ENCODE measurements at regions not wholly inside any gene's neighbourhood (a gene's known extent, or its start where the extent isn't known, plus 50 kb on each side); places are given as distances from the start of the nearest gene placed in this dataset.

DNA sequence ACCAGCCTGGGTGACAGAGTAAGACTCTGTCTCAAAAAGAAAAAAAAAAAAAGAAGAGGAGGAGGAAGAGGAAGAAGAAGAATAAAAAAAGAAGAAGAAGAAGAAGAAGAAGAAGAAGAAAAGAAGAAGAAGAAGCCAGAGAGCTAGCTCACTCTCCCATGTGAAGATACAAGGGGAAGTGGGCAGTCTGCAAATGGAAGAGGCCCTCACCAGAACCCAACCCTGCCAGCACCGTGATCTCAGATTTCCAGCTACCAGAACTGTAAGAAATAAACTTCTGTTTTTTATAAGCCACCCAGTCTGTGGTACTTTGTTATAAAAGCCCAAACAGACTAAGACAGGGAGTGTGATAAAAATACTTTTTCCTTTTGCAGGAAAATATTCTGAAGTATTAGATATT lies 130.7 kb downstream of the ETNK1 start:
- no peaks in the 10 kb centered on the region for H3K27me3 ChIP-seq (ENCODE audit: insufficient read depth, low read depth, low read length)
- H3K9ac ChIP-seq (ENCODE audit: low read length): no peak overlapping the region
- no peaks in the 10 kb centered on the region for H3K36me3 ChIP-seq (ENCODE audit: insufficient read depth, low read length)
- H3K9me3 ChIP-seq (ENCODE audit: low read length): no peaks in the 10 kb centered on the region
- no peak overlapping the region for H3K4me2 ChIP-seq (ENCODE audit: low read length)
- H3K79me2 ChIP-seq (replicated peaks; ENCODE audit: insufficient read depth, low read length): no peaks in the 10 kb centered on the region
- no peaks in the 10 kb centered on the region for H4K20me1 ChIP-seq (ENCODE audit: insufficient read depth)
- no peak overlapping the region for H3K27ac ChIP-seq (ENCODE audit: low read length)
- no peak overlapping the region for H2AFZ ChIP-seq (ENCODE audit: low read depth, low read length)
- H3K4me3 ChIP-seq (ENCODE audit: low read length): no peak overlapping the region
- H3F3A ChIP-seq (ENCODE audit: insufficient read depth, low read length, poor library complexity, severe bottlenecking): no peaks in the 10 kb centered on the region
- TF ChIP-seq MXI1 (conservative IDR thresholded peaks at IDR 0.05; ENCODE audit: poor library complexity, severe bottlenecking) (no peak), SMC3 (conservative IDR thresholded peaks at IDR 0.05; ENCODE audit: poor library complexity) (no peak), EP300 (conservative IDR thresholded peaks at IDR 0.05; ENCODE audit: poor library complexity, severe bottlenecking) (no peak)
- TF ChIP-seq, protein P1, sequence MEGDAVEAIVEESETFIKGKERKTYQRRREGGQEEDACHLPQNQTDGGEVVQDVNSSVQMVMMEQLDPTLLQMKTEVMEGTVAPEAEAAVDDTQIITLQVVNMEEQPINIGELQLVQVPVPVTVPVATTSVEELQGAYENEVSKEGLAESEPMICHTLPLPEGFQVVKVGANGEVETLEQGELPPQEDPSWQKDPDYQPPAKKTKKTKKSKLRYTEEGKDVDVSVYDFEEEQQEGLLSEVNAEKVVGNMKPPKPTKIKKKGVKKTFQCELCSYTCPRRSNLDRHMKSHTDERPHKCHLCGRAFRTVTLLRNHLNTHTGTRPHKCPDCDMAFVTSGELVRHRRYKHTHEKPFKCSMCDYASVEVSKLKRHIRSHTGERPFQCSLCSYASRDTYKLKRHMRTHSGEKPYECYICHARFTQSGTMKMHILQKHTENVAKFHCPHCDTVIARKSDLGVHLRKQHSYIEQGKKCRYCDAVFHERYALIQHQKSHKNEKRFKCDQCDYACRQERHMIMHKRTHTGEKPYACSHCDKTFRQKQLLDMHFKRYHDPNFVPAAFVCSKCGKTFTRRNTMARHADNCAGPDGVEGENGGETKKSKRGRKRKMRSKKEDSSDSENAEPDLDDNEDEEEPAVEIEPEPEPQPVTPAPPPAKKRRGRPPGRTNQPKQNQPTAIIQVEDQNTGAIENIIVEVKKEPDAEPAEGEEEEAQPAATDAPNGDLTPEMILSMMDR (IDR thresholded peaks at IDR 0.05; ENCODE audit: poor library complexity, severe bottlenecking): no peak
- no peaks in the 10 kb centered on the region for H3K9me2 ChIP-seq (ENCODE audit: insufficient read depth, low read length)

DNA sequence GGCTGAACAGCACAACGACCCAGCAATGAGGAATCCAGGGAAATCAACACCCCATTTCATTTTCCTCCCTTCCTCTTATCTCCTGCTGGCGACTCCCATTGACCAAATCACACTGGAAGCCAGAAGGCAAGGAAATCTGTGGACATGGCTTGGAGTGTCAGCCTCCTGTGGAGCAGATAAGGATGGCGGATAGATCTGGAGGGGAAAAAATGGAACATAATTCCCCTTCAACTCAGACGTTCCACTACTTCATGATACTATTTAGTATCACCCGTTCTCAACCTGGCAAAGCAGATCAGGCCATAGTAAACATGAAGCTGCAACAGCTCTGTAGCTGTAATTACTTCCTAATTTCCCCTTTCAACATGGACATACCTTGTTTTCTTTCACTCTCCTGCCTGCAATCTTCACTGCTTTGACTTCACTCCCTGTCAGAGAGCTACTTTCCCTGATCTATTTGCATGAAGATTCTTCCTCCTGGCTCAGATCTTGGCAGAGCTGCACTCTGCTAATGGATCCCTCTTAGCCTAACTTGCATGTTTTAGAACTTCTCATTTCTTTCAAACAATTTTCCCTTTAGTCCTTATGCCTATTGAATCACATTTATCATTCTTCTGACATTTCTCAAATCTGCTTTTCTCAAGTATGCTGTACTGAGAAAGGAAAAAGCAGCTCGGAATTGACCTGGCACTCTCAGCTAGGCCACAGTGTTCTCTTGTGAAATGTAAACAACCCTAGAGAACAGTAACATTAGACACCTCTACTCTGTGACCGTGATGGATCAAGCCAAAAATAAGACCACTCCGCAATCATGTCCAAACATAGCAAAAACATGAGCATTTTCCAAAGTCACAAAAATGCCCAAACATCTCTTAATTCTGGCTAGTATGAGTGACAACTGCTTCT lies 135.1 kb downstream of the ETNK1 start:
- no peak overlapping the region for H3K4me3 ChIP-seq (ENCODE audit: low read length)
- TF ChIP-seq TAF1 (IDR thresholded peaks at IDR 0.05; ENCODE audit: low read depth): no peak
- TF ChIP-seq EZH2 (IDR thresholded peaks at IDR 0.05; ENCODE audit: borderline replicate concordance, insufficient read depth, low read length, poor library complexity, severe bottlenecking): no peak
- TF ChIP-seq MXI1 (conservative IDR thresholded peaks at IDR 0.05; ENCODE audit: poor library complexity, severe bottlenecking): no peak
- H3K36me3 ChIP-seq (ENCODE audit: insufficient read depth, low read length): no peaks in the 10 kb centered on the region
- H2AFZ ChIP-seq (ENCODE audit: low read depth, low read length): no peak overlapping the region
- no peaks in the 10 kb centered on the region for H3K9me2 ChIP-seq (ENCODE audit: insufficient read depth, low read length)
- H3K9ac ChIP-seq (ENCODE audit: low read length): no peak overlapping the region
- no peaks in the 10 kb centered on the region for H4K20me1 ChIP-seq (ENCODE audit: insufficient read depth)
- H3K27me3 ChIP-seq (ENCODE audit: insufficient read depth, low read depth, low read length): no peaks in the 10 kb centered on the region
- no peaks in the 10 kb centered on the region for H3K79me2 ChIP-seq (replicated peaks; ENCODE audit: insufficient read depth, low read length)
- H3K9me3 ChIP-seq (ENCODE audit: low read length): no peaks in the 10 kb centered on the region
- H3F3A ChIP-seq (ENCODE audit: insufficient read depth, low read length, poor library complexity, severe bottlenecking): no peaks in the 10 kb centered on the region
- no peak overlapping the region for H3K27ac ChIP-seq (ENCODE audit: low read length)
- H3K4me2 ChIP-seq (ENCODE audit: low read length): no peak overlapping the region

DNA sequence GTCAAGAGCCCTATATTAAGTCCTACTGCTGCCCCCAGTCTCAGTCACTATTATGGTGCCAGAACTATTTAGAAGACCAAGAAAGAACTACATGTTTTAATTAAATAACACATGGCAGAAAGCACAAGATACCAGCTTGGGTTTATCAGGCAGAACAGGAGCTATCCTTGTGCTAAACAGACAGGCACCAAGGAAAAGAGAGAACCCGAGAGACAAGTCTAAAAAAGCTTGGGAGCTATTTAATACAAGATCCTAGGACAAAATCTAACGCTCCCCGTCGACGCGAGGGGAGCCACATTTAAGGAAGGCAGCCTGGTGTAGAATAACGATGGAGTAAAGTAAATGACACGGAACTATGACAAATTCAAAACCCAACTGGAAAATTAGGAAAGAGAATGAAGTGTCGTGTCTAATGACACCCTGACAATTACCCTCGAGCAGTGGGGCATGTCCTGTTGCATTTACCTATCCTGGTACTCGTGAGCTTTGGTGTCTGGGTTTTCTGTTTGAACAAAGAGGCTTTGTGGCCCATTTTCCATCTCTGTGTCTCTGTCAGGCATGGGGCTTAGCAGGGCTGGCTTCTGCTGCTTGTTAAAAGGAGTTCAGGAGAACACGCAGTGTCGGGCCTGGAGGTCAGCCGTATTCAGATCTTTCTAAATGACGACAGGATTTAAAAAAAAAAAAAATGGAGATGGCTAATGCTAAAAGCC lies 140.6 kb downstream of the ETNK1 start:
- TF ChIP-seq EZH2 (IDR thresholded peaks at IDR 0.05; ENCODE audit: borderline replicate concordance, insufficient read depth, low read length, poor library complexity, severe bottlenecking): no peak
- TF ChIP-seq, protein P2, sequence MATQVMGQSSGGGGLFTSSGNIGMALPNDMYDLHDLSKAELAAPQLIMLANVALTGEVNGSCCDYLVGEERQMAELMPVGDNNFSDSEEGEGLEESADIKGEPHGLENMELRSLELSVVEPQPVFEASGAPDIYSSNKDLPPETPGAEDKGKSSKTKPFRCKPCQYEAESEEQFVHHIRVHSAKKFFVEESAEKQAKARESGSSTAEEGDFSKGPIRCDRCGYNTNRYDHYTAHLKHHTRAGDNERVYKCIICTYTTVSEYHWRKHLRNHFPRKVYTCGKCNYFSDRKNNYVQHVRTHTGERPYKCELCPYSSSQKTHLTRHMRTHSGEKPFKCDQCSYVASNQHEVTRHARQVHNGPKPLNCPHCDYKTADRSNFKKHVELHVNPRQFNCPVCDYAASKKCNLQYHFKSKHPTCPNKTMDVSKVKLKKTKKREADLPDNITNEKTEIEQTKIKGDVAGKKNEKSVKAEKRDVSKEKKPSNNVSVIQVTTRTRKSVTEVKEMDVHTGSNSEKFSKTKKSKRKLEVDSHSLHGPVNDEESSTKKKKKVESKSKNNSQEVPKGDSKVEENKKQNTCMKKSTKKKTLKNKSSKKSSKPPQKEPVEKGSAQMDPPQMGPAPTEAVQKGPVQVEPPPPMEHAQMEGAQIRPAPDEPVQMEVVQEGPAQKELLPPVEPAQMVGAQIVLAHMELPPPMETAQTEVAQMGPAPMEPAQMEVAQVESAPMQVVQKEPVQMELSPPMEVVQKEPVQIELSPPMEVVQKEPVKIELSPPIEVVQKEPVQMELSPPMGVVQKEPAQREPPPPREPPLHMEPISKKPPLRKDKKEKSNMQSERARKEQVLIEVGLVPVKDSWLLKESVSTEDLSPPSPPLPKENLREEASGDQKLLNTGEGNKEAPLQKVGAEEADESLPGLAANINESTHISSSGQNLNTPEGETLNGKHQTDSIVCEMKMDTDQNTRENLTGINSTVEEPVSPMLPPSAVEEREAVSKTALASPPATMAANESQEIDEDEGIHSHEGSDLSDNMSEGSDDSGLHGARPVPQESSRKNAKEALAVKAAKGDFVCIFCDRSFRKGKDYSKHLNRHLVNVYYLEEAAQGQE (IDR thresholded peaks at IDR 0.05; ENCODE audit: borderline replicate concordance): no peak
- TF ChIP-seq MXI1 (conservative IDR thresholded peaks at IDR 0.05; ENCODE audit: poor library complexity, severe bottlenecking): no peak
- no peaks in the 10 kb centered on the region for H4K20me1 ChIP-seq (ENCODE audit: insufficient read depth)
- H3K4me3 ChIP-seq (ENCODE audit: low read length): no peak overlapping the region
- no peak overlapping the region for H3K27ac ChIP-seq (ENCODE audit: low read length)
- no peak overlapping the region for H3K9ac ChIP-seq (ENCODE audit: low read length)
- no peak overlapping the region for H2AFZ ChIP-seq (ENCODE audit: low read depth, low read length)
- H3K4me2 ChIP-seq (ENCODE audit: low read length): no peak overlapping the region
- H3K27me3 ChIP-seq (ENCODE audit: insufficient read depth, low read depth, low read length): no peaks in the 10 kb centered on the region
- no peaks in the 10 kb centered on the region for H3F3A ChIP-seq (ENCODE audit: insufficient read depth, low read length, poor library complexity, severe bottlenecking)
- no peaks in the 10 kb centered on the region for H3K9me2 ChIP-seq (ENCODE audit: insufficient read depth, low read length)
- H3K36me3 ChIP-seq (ENCODE audit: insufficient read depth, low read length): no peaks in the 10 kb centered on the region
- no peaks in the 10 kb centered on the region for H3K79me2 ChIP-seq (replicated peaks; ENCODE audit: insufficient read depth, low read length)
- H3K9me3 ChIP-seq (ENCODE audit: low read length): no peaks in the 10 kb centered on the region

Data from neural cell (in vitro differentiated cells).